ENCODE measurements at regions not wholly inside any gene's neighbourhood (a gene's known extent, or its start where the extent isn't known, plus 50 kb on each side); places are given as distances from the start of the nearest gene placed in this dataset.

DNA sequence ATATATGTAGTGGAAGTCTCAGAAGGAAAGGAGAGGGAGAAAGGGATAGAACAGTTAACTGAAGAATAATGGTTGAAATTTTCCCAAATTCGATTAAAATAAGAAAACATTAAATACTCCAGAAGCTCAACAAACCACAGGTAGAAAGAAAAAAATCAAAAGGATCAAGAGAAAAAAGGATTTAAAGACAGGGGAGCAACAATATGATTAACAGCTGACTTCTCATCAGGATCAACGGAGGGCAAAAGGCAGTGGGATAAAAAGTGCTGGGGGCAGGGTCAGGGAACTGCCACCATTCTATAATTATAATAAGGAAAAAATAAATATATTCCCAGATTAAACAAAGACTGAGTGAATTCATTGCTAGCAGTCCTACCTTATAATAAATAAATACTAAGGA, 55.3 kb downstream of the CDKN2C start:
- Histone ChIP-seq H3K4me3 (ENCODE audit: low read depth, low read length) (no peak overlapping the region), H2AFZ (ENCODE audit: insufficient read depth, low read length, poor library complexity) (no peak overlapping the region), H3K4me2 (ENCODE audit: low read length) (no peak overlapping the region), H3K36me3 (ENCODE audit: control insufficient read depth in 1 of 2, insufficient read depth in 2 of 2, low read length in 2 of 2) (no peaks in the 10 kb centered on the region), H3K9me3 (ENCODE audit: insufficient read depth, low read depth, low read length) (no peaks in the 10 kb centered on the region), H2AK5ac (ENCODE audit: low read length) (no peak overlapping the region), H3K79me2 (ENCODE audit: control insufficient read depth, insufficient read depth, low read length, poor library complexity) (no peaks in the 10 kb centered on the region), H2BK12ac (ENCODE audit: low read length) (no peak overlapping the region), H3K79me1 (ENCODE audit: low read length) (no peaks in the 10 kb centered on the region), H3K23ac (ENCODE audit: low read length) (no peak overlapping the region), H3K4ac (ENCODE audit: low read depth, low read length) (no peak overlapping the region), H3K18ac (ENCODE audit: low read length) (no peak overlapping the region), H4K12ac (ENCODE audit: low read depth, low read length) (no peak overlapping the region), H2BK5ac (ENCODE audit: low read depth, low read length, poor library complexity) (no peak overlapping the region), H2BK120ac (ENCODE audit: insufficient read depth, low read length, poor library complexity) (no peak overlapping the region), H4K91ac (ENCODE audit: low read depth, low read length) (no peak overlapping the region), H3K4me1 (ENCODE audit: control insufficient read depth in 1 of 2, insufficient read depth in 2 of 2, low read length in 2 of 2) (no peaks in the 10 kb centered on the region), H3K27me3 (ENCODE audit: insufficient read depth, low read length) (no peaks in the 10 kb centered on the region), H3K27ac (ENCODE audit: low read depth, low read length) (no peak overlapping the region), H3K9ac (ENCODE audit: low read length) (no peak overlapping the region), H4K8ac (ENCODE audit: low read depth, low read length) (no peak overlapping the region), H3K14ac (ENCODE audit: low read length) (no peak overlapping the region)
- no peak for DNase-seq
- WGBS (ENCODE audit: extremely low coverage, insufficient coverage, insufficient read length) = no CpG with 5 or more reads among the region's 2 CpGs

DNA sequence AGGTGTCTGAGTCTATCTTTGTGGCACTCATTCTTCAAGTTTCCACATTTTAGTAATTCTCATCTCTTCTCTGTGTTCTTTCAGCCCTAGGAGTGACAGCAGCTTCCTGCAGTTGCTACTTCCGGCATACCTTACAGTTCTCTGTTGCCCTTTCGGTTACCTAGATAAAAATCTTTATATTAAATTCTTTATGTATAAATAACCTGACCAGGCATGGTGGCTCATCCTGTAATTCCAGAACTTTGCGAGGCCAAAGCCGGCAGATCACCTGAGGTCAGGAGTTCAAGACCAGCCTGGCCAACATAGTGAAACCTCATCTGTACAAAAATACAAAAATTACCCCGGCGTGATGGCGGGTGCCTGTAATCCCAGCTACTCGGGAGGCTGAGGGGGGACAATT, 62.9 kb downstream of the CDKN2C start:
- no peaks in the 10 kb centered on the region for H3K79me1 ChIP-seq (ENCODE audit: low read length)
- no peak overlapping the region for H2AK5ac ChIP-seq (ENCODE audit: low read length)
- H3K9me3 ChIP-seq (ENCODE audit: insufficient read depth, low read depth, low read length) = no peaks in the 10 kb centered on the region
- H3K4me1 ChIP-seq (ENCODE audit: control insufficient read depth in 1 of 2, insufficient read depth in 2 of 2, low read length in 2 of 2) = peaks cover 0 to 6% of the 10 kb centered on the region in 2 experiments
- H2BK12ac ChIP-seq (ENCODE audit: low read length) = no peak overlapping the region
- H4K8ac ChIP-seq (ENCODE audit: low read depth, low read length) = no peak overlapping the region
- no peaks in the 10 kb centered on the region for H3K27me3 ChIP-seq (ENCODE audit: insufficient read depth, low read length)
- H3K9ac ChIP-seq (ENCODE audit: low read length) = no peak overlapping the region
- no peak overlapping the region for H3K4me2 ChIP-seq (ENCODE audit: low read length)
- no peak overlapping the region for H2BK5ac ChIP-seq (ENCODE audit: low read depth, low read length, poor library complexity)
- H3K18ac ChIP-seq (ENCODE audit: low read length) = no peak overlapping the region
- H3K79me2 ChIP-seq (ENCODE audit: control insufficient read depth, insufficient read depth, low read length, poor library complexity) = no peaks in the 10 kb centered on the region
- no peak overlapping the region for H3K4me3 ChIP-seq (ENCODE audit: low read depth, low read length)
- H2AFZ ChIP-seq (ENCODE audit: insufficient read depth, low read length, poor library complexity) = no peak overlapping the region
- H3K23ac ChIP-seq (ENCODE audit: low read length) = no peak overlapping the region
- peak in 1 of 2 donors; percentile 2 for DNase-seq
- H3K36me3 ChIP-seq (ENCODE audit: control insufficient read depth in 1 of 2, insufficient read depth in 2 of 2, low read length in 2 of 2) = no peaks in the 10 kb centered on the region
- H4K91ac ChIP-seq (ENCODE audit: low read depth, low read length) = no peak overlapping the region
- no CpG with 5 or more reads among the region's 8 CpGs for WGBS (ENCODE audit: extremely low coverage, insufficient coverage, insufficient read length)
- no peak overlapping the region for H4K12ac ChIP-seq (ENCODE audit: low read depth, low read length)
- no peak overlapping the region for H3K14ac ChIP-seq (ENCODE audit: low read length)
- no peak overlapping the region for H3K4ac ChIP-seq (ENCODE audit: low read depth, low read length)
- no peak overlapping the region for H3K27ac ChIP-seq (ENCODE audit: low read depth, low read length)
- no peak overlapping the region for H2BK120ac ChIP-seq (ENCODE audit: insufficient read depth, low read length, poor library complexity)

GRCh38 chr1:51044199-51044598, 57.8 kb upstream of the C1orf185 start:
- Histone ChIP-seq H3K23ac (ENCODE audit: low read length) (no peak overlapping the region), H2AK5ac (ENCODE audit: low read length) (no peak overlapping the region), H3K9me3 (ENCODE audit: insufficient read depth, low read depth, low read length) (no peaks in the 10 kb centered on the region), H2BK5ac (ENCODE audit: low read depth, low read length, poor library complexity) (no peak overlapping the region), H3K18ac (ENCODE audit: low read length) (no peak overlapping the region), H4K12ac (ENCODE audit: low read depth, low read length) (no peak overlapping the region), H3K14ac (ENCODE audit: low read length) (no peak overlapping the region), H3K27me3 (ENCODE audit: insufficient read depth, low read length) (no peaks in the 10 kb centered on the region), H3K4me2 (ENCODE audit: low read length) (no peak overlapping the region), H4K91ac (ENCODE audit: low read depth, low read length) (no peak overlapping the region), H2BK120ac (ENCODE audit: insufficient read depth, low read length, poor library complexity) (no peak overlapping the region), H3K27ac (ENCODE audit: low read depth, low read length) (no peak overlapping the region), H3K36me3 (ENCODE audit: control insufficient read depth in 1 of 2, insufficient read depth in 2 of 2, low read length in 2 of 2) (no peaks in the 10 kb centered on the region), H2AFZ (ENCODE audit: insufficient read depth, low read length, poor library complexity) (no peak overlapping the region), H4K8ac (ENCODE audit: low read depth, low read length) (no peak overlapping the region), H3K4me3 (ENCODE audit: low read depth, low read length) (no peak overlapping the region), H3K9ac (ENCODE audit: low read length) (no peak overlapping the region), H3K79me1 (ENCODE audit: low read length) (no peaks in the 10 kb centered on the region), H2BK12ac (ENCODE audit: low read length) (no peak overlapping the region), H3K4ac (ENCODE audit: low read depth, low read length) (no peak overlapping the region), H3K79me2 (ENCODE audit: control insufficient read depth, insufficient read depth, low read length, poor library complexity) (no peaks in the 10 kb centered on the region), H3K4me1 (ENCODE audit: control insufficient read depth in 1 of 2, insufficient read depth in 2 of 2, low read length in 2 of 2) (no peaks in the 10 kb centered on the region)
- DNase-seq = no peak
- WGBS (ENCODE audit: extremely low coverage, insufficient coverage, insufficient read length) = no CpG with 5 or more reads among the region's 3 CpGs

DNA sequence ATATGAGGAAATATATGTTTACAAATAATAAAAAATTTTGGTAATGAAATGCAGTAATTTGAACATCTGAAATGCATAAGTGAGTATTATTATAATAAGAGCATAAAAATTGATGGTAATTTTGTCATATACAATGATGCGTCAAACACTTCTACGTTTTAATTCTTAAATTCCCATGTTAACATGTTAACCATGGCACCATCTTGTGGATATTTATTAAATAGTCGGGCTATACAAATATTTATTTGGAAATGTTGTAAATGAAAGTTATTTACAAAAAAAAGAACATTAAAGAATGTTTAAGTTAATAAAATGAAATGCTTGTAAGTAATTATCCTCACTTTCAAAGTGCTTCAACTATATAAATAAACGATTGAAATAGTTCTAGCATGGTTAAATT, 57.2 kb upstream of the C1orf185 start:
- Histone ChIP-seq H2BK5ac (ENCODE audit: low read depth, low read length, poor library complexity) (no peak overlapping the region), H3K18ac (ENCODE audit: low read length) (no peak overlapping the region), H3K4ac (ENCODE audit: low read depth, low read length) (no peak overlapping the region), H2BK12ac (ENCODE audit: low read length) (no peak overlapping the region), H3K4me2 (ENCODE audit: low read length) (no peak overlapping the region), H3K4me3 (ENCODE audit: low read depth, low read length) (no peak overlapping the region), H3K79me2 (ENCODE audit: control insufficient read depth, insufficient read depth, low read length, poor library complexity) (no peaks in the 10 kb centered on the region), H3K36me3 (ENCODE audit: control insufficient read depth in 1 of 2, insufficient read depth in 2 of 2, low read length in 2 of 2) (no peaks in the 10 kb centered on the region), H3K14ac (ENCODE audit: low read length) (no peak overlapping the region), H3K79me1 (ENCODE audit: low read length) (no peaks in the 10 kb centered on the region), H3K23ac (ENCODE audit: low read length) (no peak overlapping the region), H4K8ac (ENCODE audit: low read depth, low read length) (no peak overlapping the region), H3K27me3 (ENCODE audit: insufficient read depth, low read length) (no peaks in the 10 kb centered on the region), H3K9ac (ENCODE audit: low read length) (no peak overlapping the region), H3K27ac (ENCODE audit: low read depth, low read length) (no peak overlapping the region), H3K4me1 (ENCODE audit: control insufficient read depth in 1 of 2, insufficient read depth in 2 of 2, low read length in 2 of 2) (no peaks in the 10 kb centered on the region), H2AK5ac (ENCODE audit: low read length) (no peak overlapping the region), H2BK120ac (ENCODE audit: insufficient read depth, low read length, poor library complexity) (no peak overlapping the region), H4K91ac (ENCODE audit: low read depth, low read length) (no peak overlapping the region), H2AFZ (ENCODE audit: insufficient read depth, low read length, poor library complexity) (no peak overlapping the region), H3K9me3 (ENCODE audit: insufficient read depth, low read depth, low read length) (no peaks in the 10 kb centered on the region), H4K12ac (ENCODE audit: low read depth, low read length) (no peak overlapping the region)
- no CpG with 5 or more reads among the region's 4 CpGs for WGBS (ENCODE audit: extremely low coverage, insufficient coverage, insufficient read length)
- peak in 1 of 2 donors; percentile 11 for DNase-seq
